ENCODE measurements at regions not wholly inside any gene's neighbourhood (a gene's known extent, or its start where the extent isn't known, plus 50 kb on each side); places are given as distances from the start of the nearest gene placed in this dataset.
A peak's percentile ranks its signal among the peaks of the same experiment; 100 is the strongest.
"Not testable (repeated sequence)": the region's sequence is repeated elsewhere in the genome, so short reads cannot be mapped to it uniquely, and the experiment has no call there.

- H3K4me3 Mint-ChIP-seq, result no peak overlapping the region
These were observed 302.7 kb downstream of the SFMBT2 start for GRCh38 chr10:7108141-7108540.

DNA sequence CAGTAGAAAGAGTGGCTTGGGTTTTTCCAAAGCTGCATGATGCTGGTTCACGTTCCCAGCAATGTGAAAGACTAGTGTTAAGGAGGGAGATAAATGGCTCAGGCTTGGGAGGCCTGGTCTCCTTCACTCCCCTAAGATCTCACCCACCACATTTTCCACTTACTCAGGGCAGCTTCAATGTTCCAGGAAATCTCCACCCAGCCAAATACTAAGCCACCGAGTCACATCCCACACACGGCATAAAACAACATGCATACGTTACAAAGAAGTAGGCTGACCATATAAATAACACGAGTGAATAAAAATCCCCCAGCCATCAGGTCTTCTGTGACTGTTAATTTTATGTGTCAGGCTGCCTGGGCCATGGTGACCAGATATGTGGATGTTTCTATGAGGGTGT lies 303.5 kb downstream of the SFMBT2 start:
- Mint-ChIP-seq H3K27me3 (ENCODE audit: low read depth) (peaks cover 2% of the 10 kb centered on the region), H3K4me3 (no peak overlapping the region), H3K36me3 (ENCODE audit: low read depth) (no peaks in the 10 kb centered on the region), H3K9me3 (peaks cover 5% of the 10 kb centered on the region), H3K4me1 (ENCODE audit: low read depth) (peaks cover 4% of the 10 kb centered on the region), H3K27ac (no peak overlapping the region)
- DNase-seq (ENCODE audit: low spot score), result peak; percentile 12

More at GRCh38 chr10:7108141-7108540, 302.7 kb downstream of the SFMBT2 start:
- Mint-ChIP-seq H3K9me3 (peaks cover 5% of the 10 kb centered on the region), H3K27ac (no peak overlapping the region), H3K36me3 (ENCODE audit: low read depth) (no peaks in the 10 kb centered on the region), H3K4me1 (ENCODE audit: low read depth) (peaks cover 4% of the 10 kb centered on the region), H3K27me3 (ENCODE audit: low read depth) (peaks cover 7% of the 10 kb centered on the region)
- no peak for DNase-seq (ENCODE audit: low spot score)

DNA sequence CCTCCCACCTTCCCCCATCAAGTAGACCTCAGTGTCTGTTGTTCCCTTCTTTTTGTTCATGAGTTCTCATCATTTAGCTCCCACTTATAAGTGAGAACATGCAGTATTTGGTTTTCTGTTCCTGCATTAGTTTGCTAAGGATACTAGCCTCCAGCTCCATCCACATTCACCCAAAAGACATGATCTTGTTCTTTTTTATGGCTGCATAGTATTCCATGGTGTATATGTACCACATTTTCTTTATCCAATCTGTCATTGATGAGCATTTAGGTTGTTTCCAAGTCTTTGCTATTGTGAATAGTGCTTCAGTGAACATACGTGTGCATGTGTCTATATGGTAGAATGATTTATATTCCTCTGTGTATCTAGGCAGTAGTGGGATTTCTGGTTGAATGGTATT lies 306.5 kb downstream of the SFMBT2 start:
- H3K27ac Mint-ChIP-seq; H3K9me3 Mint-ChIP-seq; H3K4me1 Mint-ChIP-seq (ENCODE audit: low read depth); H3K4me3 Mint-ChIP-seq; H3K27me3 Mint-ChIP-seq (ENCODE audit: low read depth); H3K36me3 Mint-ChIP-seq (ENCODE audit: low read depth); DNase-seq (ENCODE audit: low spot score): not testable (repeated sequence)

- Mint-ChIP-seq H3K9me3 (no peaks in the 10 kb centered on the region), H3K27ac (no peak overlapping the region), H3K27me3 (ENCODE audit: low read depth) (peaks cover 2% of the 10 kb centered on the region), H3K4me1 (ENCODE audit: low read depth) (peaks cover 4% of the 10 kb centered on the region), H3K4me3 (no peak overlapping the region), H3K36me3 (ENCODE audit: low read depth) (no peaks in the 10 kb centered on the region)
- no peak for DNase-seq (ENCODE audit: low spot score)
These were observed 308.1 kb downstream of the SFMBT2 start for GRCh38 chr10:7102557-7103349.

DNA sequence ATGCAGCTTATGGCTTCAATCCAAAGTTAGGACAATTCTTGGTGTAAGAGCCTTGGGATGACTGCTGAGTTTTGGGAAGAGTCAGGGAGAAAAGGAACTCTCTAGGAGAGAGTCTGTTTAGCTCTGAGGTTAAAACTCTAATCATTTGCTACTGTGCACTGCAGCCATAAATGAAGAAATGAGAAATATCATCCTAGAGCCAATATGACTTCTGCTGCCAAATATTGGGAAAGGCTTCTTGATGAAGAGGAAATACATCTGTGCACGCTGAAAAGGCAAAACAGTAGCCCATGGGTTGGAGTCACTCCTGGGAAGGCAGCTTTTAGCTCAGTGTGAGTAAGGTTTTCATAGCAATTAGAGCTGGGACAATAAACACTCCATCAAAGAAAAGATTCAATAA lies 308.8 kb downstream of the SFMBT2 start:
- no peaks in the 10 kb centered on the region for H3K9me3 Mint-ChIP-seq
- peaks cover 2% of the 10 kb centered on the region for H3K27me3 Mint-ChIP-seq (ENCODE audit: low read depth)
- H3K4me3 Mint-ChIP-seq, result no peak overlapping the region
- H3K27ac Mint-ChIP-seq, result no peak overlapping the region
- no peak for DNase-seq (ENCODE audit: low spot score)
- peaks cover under 1% of the 10 kb centered on the region for H3K4me1 Mint-ChIP-seq (ENCODE audit: low read depth)
- no peaks in the 10 kb centered on the region for H3K36me3 Mint-ChIP-seq (ENCODE audit: low read depth)

DNA sequence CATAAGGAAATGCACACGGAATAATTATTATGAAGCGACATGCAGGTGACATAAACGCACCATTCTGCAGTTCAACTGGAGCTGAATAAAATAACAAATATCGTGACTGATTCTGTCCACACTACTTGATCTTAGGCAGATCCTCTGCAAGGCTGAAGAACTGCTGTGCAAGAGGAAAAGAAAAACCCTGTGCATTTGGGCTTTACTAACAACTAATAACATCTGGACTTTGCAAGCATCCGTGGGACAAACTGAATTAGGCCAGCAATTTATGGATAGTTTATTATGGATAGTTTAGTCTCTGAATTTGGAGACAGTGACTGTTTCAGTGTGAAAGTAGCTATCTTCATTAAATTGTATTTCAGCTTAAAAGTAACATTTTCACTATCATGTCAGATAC lies 309.4 kb downstream of the SFMBT2 start:
- no peak for DNase-seq (ENCODE audit: low spot score)
- H3K36me3 Mint-ChIP-seq (ENCODE audit: low read depth), result no peaks in the 10 kb centered on the region
- peaks cover 2% of the 10 kb centered on the region for H3K27me3 Mint-ChIP-seq (ENCODE audit: low read depth)
- no peaks in the 10 kb centered on the region for H3K4me1 Mint-ChIP-seq (ENCODE audit: low read depth)
- no peak overlapping the region for H3K27ac Mint-ChIP-seq
- H3K4me3 Mint-ChIP-seq, result no peak overlapping the region
- H3K9me3 Mint-ChIP-seq, result no peaks in the 10 kb centered on the region

DNA sequence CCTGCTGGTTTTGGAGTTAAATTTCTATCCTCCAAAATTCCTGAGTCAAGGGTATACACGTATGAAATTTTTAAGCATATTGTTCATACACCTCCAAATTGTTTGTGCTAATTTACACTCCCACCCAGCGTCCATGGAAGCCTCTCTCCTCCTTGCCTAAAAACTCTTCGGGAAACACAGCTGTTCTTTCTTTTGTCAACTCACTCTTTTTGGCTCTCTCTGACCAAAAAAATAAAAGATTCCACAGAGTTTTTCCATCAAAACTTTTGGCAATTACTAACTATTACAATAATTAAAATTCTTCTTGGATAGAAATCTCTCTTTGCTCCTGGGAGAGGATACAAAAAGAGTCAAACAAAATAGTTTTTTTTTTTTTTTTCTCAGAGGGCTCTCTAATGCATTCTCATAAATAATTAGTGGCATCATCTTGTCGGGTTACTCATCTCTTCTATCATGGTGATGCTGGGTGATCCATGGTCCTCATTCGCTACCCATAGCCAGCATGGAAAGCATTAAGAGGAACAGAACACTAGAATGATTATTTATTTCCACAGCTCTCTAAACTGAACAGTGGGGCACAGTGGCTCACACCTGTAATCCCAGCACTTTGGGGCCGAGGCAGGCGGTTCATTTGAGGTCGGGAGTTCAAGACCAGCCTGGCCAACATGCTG lies 310.7 kb downstream of the SFMBT2 start:
- H3K27ac Mint-ChIP-seq, result no peak overlapping the region
- peaks cover 2% of the 10 kb centered on the region for H3K27me3 Mint-ChIP-seq (ENCODE audit: low read depth)
- H3K4me1 Mint-ChIP-seq (ENCODE audit: low read depth), result no peaks in the 10 kb centered on the region
- no peak overlapping the region for H3K4me3 Mint-ChIP-seq
- H3K9me3 Mint-ChIP-seq, result no peaks in the 10 kb centered on the region
- H3K36me3 Mint-ChIP-seq (ENCODE audit: low read depth), result no peaks in the 10 kb centered on the region
- DNase-seq (ENCODE audit: low spot score), result no peak

DNA sequence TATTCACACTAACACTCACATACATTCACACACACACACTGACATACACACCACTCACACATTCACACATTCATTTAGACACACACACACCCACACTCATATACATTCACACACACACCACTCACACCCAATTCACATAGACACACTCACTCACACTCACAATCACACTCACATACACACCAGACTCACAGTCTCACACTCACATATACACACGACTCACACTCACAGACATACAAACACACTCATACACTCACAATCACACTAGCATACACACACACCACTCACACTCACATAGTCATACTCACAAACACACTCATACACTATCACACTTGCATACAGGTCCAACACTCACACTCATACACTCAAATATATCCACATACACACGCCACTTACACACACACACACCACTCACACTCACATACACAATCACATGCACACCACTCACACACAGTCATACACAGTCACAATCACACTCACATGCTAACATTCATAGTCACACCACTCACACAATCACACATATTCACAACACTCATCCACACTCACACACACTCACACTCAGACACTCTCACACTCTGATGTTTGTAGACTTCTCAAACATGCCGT lies 312.6 kb downstream of the SFMBT2 start:
- DNase-seq (ENCODE audit: low spot score), result no peak
- H3K36me3 Mint-ChIP-seq (ENCODE audit: low read depth), result no peaks in the 10 kb centered on the region
- H3K4me3 Mint-ChIP-seq, result no peak overlapping the region
- no peaks in the 10 kb centered on the region for H3K9me3 Mint-ChIP-seq
- no peaks in the 10 kb centered on the region for H3K4me1 Mint-ChIP-seq (ENCODE audit: low read depth)
- H3K27ac Mint-ChIP-seq, result no peak overlapping the region
- peaks cover 3% of the 10 kb centered on the region for H3K27me3 Mint-ChIP-seq (ENCODE audit: low read depth)

GRCh38 chr10:7094781-7095180 lies 316.1 kb downstream of the SFMBT2 start:
- Mint-ChIP-seq H3K36me3 (ENCODE audit: low read depth) (no peaks in the 10 kb centered on the region), H3K4me3 (no peak overlapping the region), H3K9me3 (no peaks in the 10 kb centered on the region), H3K27ac (no peak overlapping the region), H3K27me3 (ENCODE audit: low read depth) (peaks cover 7% of the 10 kb centered on the region), H3K4me1 (ENCODE audit: low read depth) (no peaks in the 10 kb centered on the region)
- no peak for DNase-seq (ENCODE audit: low spot score)

DNA sequence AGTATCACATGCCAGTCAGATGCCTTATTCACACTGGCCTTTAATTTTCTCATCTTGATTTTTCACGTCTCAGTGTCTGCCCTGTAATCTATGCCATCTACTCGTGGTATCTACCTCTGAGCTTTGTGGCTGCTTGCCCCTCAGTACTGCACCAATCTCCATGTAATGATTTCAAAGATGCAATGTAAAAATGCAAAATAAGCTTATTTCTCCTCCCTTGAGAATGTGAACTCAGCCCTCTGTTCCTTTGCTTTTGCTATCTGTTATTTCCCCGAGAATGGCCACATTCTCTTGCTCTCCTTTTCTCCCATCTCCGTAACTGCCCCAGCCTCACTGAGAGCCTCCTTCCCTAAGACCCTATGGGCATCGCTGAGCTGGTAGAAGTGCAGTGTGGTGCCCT lies 317.5 kb downstream of the SFMBT2 start:
- Mint-ChIP-seq H3K9me3 (no peaks in the 10 kb centered on the region), H3K4me3 (no peak overlapping the region), H3K27me3 (ENCODE audit: low read depth) (peaks cover 15% of the 10 kb centered on the region), H3K27ac (no peak overlapping the region), H3K4me1 (ENCODE audit: low read depth) (no peaks in the 10 kb centered on the region), H3K36me3 (ENCODE audit: low read depth) (no peaks in the 10 kb centered on the region)
- no peak for DNase-seq (ENCODE audit: low spot score)

DNA sequence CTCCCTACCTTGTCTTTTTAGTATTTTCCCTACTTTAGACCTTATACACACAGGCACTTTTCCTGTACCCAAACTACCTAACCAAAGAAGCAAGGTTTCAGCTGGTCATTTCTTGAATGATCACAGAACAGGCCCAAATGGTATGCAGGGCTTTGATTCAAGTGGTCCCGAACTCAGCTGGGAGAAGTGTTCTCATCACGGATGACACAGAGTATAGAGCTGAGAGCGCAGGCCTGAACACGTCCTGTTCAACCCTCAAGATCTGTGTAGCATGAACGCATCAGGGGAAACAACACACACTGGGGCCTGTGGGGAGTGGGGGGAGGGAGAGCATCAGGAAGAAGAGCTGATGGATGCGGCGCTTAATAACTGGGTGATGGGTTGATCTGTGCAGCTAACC lies 318.2 kb downstream of the SFMBT2 start:
- H3K27ac Mint-ChIP-seq, result no peak overlapping the region
- no peaks in the 10 kb centered on the region for H3K4me1 Mint-ChIP-seq (ENCODE audit: low read depth)
- peaks cover 15% of the 10 kb centered on the region for H3K27me3 Mint-ChIP-seq (ENCODE audit: low read depth)
- no peaks in the 10 kb centered on the region for H3K36me3 Mint-ChIP-seq (ENCODE audit: low read depth)
- no peak overlapping the region for H3K4me3 Mint-ChIP-seq
- no peaks in the 10 kb centered on the region for H3K9me3 Mint-ChIP-seq
- DNase-seq (ENCODE audit: low spot score), result no peak

- H3K4me3 Mint-ChIP-seq, result no peak overlapping the region
- H3K27ac Mint-ChIP-seq, result no peak overlapping the region
- H3K36me3 Mint-ChIP-seq (ENCODE audit: low read depth), result no peaks in the 10 kb centered on the region
- no peak for DNase-seq (ENCODE audit: low spot score)
- no peaks in the 10 kb centered on the region for H3K9me3 Mint-ChIP-seq
- no peaks in the 10 kb centered on the region for H3K4me1 Mint-ChIP-seq (ENCODE audit: low read depth)
- peaks cover 20% of the 10 kb centered on the region for H3K27me3 Mint-ChIP-seq (ENCODE audit: low read depth)
These were observed 320.3 kb downstream of the SFMBT2 start for GRCh38 chr10:7090529-7090928.

GRCh38 chr10:7085913-7086589 lies 324.8 kb downstream of the SFMBT2 start:
- Mint-ChIP-seq H3K4me3 (no peak overlapping the region), H3K4me1 (ENCODE audit: low read depth) (no peaks in the 10 kb centered on the region), H3K9me3 (no peaks in the 10 kb centered on the region), H3K36me3 (ENCODE audit: low read depth) (no peaks in the 10 kb centered on the region), H3K27me3 (ENCODE audit: low read depth) (peaks cover 47% of the 10 kb centered on the region), H3K27ac (no peak overlapping the region)
- no peak for DNase-seq (ENCODE audit: low spot score)

Measured in T-helper 2 cell treated with Interferon-gamma antibody and Interleukin-4, amounts not matched to agents 5 μg/mL and 100 μg/mL, for 36 hours (primary cell).